GM23248 (cell line): ENCODE measurements at regions not wholly inside any gene's neighbourhood (a gene's known extent, or its start where the extent isn't known, plus 50 kb on each side); places are given as distances from the start of the nearest gene placed in this dataset.

Experiments used
- EZH2 ChIP-seq: fragments of 200-600 bp; sonication (generic); IDR thresholded peaks from 2 replicates; pipeline ENCODE4 v1.6.1; 2018; ENCODE audit warnings: antibody characterized with exemption, mild to moderate bottlenecking; ENCODE audit not compliant: insufficient read depth, poor library complexity, severe bottlenecking
- EZH2phosphoT487 ChIP-seq: fragments of 200-600 bp; sonication (generic); IDR thresholded peaks from 2 replicates; pipeline ENCODE4 v1.6.1; 2018; ENCODE audit warnings: antibody characterized with exemption, moderate library complexity, mild to moderate bottlenecking, low read depth; ENCODE audit not compliant: insufficient read depth

DNA sequence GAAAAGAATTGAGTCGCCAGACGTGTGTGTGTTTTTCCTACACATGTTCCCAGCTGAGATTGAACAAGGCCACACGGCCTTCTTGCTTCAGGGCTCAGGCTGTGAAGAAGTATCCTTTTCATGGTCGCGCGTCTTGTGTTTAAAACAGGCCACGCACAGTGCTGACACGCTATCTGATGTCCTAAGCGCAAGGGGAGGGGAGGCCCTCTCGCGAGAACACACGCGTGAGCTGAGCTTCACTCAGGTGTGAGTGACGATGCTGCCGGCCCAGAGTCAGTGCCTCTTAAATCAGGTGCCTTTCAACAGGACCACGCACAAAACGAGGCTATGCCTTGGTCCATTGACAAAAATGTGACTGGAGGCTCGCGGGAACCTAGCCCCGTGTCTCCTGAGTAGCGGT is 103.7 kb downstream of the TEX29 start:
- no peak for TF ChIP-seq EZH2
- TF ChIP-seq EZH2phosphoT487 = no peak
